ENCODE measurements at regions not wholly inside any gene's neighbourhood (a gene's known extent, or its start where the extent isn't known, plus 50 kb on each side); places are given as distances from the start of the nearest gene placed in this dataset.
A peak's percentile ranks its signal among the peaks of the same experiment; 100 is the strongest.
"Not testable (repeated sequence)": the region's sequence is repeated elsewhere in the genome, so short reads cannot be mapped to it uniquely, and the experiment has no call there.

DNA sequence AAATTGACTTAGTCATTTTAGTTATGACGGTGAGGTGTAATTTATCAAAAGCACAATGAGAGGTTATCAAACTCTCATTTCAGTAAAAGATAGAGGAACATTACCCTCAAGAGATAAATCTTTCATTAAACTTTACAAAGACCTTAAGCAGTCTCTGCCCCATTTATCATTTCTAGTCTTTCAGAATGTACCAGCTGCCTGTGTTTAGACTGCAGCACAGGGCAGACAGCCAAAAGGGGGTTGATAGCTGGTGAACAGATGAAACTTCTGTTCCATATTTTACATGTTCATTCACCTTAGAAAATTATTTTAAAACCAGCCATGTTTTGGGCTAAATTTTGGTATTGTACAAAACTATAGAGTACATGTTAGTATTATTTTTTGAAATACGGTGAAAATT is 514.6 kb upstream of the CNTN3 start:
- DNase-seq, result no peak

DNA sequence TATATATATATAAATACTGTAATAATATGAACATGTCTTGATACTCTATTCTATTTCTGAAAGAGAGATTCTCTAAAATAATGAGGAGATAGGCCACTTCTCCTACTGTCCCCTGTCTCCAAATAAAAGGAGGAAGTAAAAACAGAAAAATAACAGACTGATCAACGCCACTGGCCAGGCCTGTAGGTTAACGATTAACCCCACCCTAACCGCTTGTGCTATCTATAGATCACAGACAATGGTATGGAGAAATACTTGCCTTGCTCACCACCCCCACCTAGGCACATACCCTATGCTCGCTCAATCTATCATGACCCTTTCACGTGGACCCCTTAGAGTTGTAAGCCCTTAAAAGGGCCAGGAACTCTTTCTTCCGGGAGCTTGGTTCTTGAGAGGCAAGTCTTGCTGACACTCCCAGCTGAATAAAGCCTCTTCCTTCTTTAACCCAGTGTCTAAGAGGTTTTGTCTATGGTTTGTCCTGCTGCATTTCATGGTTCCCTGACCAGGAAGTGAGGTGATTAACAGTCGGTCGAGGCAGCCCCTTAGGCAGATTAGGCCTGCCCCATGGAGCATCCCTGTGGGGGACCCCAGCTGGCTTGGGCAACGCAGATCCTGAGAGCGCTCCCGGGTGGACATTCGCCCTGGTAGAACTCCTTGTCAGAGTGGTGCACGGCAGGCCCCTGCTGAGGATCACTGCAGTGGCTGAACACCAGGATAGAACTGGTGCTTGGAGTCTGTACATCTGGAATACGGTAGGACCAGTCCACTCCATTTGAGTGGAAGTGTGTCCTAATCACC is 521.8 kb upstream of the CNTN3 start:
- no peak for DNase-seq

GRCh38 chr3:75138345-75138744 is 523.9 kb upstream of the CNTN3 start:
- no peak for DNase-seq

DNA sequence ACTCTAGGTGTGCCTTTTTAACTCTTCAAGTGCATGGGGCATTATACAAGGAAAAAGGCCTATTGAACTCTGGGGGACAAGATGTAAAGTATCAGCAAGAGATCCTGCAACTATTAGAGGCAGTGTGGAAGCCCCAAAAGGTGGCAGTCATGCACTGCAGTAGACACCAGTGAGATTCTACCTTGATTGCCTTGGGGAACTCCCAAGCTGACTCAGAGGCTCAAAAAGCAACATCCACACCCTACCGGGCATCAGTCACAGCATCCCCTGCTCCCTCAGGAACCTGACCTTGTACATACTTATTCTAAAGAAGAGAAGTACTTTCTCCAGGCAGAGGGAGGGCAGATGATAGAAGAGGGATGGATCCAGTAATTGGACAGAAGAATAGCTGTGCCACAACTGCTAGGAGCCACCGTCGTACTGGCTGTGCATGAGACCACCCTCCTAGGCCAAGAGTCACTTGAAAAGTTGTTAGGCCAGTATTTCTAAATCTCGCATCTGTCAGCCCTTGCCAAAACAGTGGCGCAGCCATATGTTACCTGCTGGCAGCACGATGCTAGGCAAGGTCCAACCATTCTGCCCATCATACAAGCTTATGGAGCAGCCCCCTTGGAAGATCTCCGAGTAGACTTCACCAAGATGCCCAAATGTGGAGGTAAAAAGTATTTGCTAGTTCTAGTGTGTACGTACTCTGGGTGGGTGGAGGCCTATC is 523.1 kb upstream of the FRG2C start:
- DNase-seq, result no peak

- no peak for DNase-seq
These were observed 519.7 kb upstream of the FRG2C start for GRCh38 chr3:75144406-75144805.

DNA sequence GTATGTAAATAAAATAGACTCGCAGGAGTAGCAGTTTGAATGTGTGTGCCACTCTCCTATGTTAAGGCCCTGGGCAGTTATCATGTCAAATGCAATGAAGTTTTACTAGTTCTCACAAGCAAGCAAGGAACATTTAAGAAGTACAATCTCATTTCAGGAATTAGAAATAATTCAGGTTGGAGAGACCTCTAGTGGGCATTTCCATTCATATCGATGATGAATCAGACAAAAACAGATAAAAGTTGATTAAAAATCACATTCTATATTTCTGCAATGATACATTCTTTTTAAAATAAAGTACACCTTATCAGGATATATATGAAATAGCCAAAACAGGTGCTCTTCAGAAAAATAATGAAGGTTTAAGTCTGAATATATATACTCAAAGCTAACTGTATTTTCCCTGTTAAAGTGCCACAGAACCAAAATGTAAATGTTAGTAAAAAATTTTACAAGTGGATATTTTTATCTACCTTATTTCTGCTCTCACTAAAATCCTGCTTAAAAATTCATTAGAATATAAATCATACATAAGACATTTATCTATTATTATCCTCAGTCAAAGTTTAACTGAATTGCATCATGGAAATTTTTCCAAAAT is 492.4 kb upstream of the FRG2C start:
- DNase-seq, result no peak

DNA sequence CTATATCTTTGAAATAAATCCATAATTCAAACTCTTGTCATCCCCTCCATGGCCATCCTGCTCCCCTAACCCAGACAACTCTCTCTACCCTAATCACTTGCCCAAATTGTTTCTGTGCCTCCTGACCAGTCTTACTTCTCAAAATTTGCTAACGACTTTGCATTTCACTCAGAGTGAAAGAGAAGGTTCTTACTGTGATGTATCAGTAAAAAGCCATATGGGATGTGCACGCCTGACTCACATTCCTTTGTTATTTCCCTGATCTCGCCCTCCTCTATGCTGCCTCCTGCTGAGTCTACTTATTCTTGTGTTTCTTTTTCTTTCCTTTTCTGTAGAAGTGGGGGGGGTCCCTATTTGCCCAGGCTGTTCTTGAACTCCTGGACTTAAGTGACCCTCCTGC is 487.2 kb upstream of the FRG2C start:
- no peak for DNase-seq

GRCh38 chr3:75180235-75180944 is 483.7 kb upstream of the FRG2C start:
- no peak for DNase-seq

GRCh38 chr3:75180945-75181298 is 483.2 kb upstream of the FRG2C start:
- no peak for DNase-seq

DNA sequence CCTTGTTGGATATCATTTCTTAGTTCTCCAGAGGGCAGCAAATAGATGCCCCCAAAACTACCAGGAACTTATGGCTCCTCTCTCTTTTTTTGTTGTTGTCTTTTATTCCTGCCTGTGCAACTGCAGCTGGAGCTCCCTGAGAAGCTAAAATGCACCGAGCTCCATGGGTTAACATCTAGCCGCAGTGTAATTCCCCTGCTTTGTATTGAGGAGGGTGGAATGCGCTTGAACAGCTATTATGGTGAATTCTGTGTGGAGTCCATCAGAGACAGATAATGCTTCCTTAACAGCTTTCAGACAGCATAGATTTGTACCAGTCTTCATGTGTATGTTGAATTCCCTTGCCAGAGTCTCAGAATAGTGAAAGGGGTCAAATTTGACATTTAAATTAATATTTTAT is 475.2 kb upstream of the FRG2C start:
- DNase-seq, result no peak

DNA sequence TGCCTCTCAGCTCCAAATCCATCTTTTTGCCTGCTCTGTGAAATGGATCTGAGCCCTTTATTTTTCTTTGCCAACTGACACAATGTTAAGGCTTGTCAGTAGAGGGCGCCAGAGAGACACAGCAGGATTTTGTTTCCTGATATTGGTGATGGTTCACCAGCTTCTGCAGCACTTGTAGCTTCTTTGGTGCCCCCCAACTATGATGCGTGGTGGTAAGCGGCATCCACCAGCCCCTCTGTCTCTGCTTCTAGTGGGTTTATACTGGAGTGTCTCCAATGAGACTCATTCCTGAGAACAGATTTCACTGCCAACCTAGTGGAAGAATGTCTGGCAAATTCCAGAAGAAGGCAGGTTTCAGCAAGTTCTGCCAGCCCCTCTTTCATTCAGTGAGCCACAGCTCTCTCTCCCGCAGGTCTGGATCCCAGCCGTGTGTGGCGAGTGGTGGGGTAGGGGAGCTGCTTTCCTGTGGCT is 471.9 kb upstream of the FRG2C start:
- peak; percentile 19 for DNase-seq

DNA sequence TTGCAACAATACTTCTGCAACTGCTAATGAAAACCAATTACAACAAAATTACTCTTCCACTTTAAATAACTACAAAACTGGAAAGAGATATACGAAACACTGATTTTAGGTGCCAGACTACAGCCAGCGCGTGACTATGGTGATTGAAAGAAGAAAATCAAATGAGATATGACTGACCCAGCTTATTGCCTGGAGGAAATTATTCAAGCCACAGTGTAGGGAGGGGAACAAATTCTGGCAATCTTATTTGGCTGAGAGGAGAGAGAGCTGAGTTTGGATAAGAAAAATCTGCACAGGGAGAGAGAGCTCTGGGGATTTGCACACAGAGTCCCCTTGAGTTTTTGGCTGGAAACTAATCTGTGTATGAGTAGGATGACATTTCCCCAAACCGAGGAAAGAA is 470.3 kb upstream of the FRG2C start:
- DNase-seq, result no peak

GRCh38 chr3:75214332-75214731 is 449.8 kb upstream of the FRG2C start:
- not testable (repeated sequence) for DNase-seq

- DNase-seq, result no peak
These were observed 445.6 kb upstream of the FRG2C start for GRCh38 chr3:75218577-75218976.

DNA sequence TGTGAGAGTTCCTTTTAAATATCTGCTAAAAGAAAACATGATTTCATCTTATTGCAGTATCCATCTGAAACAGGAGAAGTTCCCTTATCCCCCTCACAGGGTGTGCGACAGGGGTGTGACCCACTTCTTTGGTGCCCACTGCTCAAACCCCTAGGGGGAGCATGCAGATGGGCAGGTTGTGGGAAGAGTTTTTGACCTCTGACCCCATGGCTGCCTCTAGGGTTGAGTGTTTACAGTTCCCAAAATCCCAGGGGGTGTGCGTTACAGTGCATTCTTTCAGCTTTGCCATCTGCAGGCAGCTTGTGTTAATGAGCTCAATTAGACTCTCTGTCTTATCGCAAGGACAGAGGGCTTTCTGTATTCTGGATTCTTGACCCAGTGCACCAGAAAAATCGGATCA is 443.2 kb upstream of the FRG2C start:
- DNase-seq, result no peak

DNA sequence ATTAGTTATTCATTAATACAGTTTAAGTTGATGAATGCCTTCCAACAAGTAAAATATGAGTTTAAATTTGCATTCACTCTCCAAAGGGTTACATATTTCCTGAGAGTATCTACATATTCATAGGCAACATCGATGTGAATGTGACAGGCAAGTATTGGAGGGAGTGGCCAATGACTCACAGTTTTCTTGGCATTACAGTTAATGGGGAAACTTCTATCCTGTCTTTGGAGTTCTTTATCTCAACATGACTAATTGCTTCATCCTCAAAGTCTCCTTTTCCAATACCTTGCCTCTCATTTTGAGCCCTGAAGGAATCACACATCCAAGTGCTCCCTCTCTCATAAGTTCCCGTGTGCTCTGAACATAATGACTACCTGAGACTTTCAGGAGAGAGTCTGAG is 439.7 kb upstream of the FRG2C start:
- no peak for DNase-seq

- no peak for DNase-seq
These were observed 431.9 kb upstream of the FRG2C start for GRCh38 chr3:75232216-75232615.

DNA sequence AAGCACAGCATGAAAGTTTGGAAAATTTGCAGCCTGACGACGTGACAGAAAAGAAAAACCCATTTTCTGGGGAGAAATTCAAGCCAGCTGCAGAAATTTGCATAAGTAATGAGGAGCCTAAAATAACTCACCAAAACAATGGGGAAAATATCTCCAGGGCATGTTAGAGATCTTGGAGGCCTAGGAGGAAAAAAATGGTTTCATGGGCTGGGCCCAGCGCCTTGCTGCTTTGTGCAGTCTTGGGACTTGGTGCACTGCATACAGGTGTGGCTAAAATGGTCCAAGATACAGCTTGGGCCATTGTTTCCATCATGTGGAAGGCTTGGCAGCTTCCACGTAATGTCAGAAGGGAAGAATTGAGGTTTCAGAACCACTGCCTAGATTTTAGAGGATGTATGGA is 428.5 kb upstream of the FRG2C start:
- DNase-seq, result no peak

DNA sequence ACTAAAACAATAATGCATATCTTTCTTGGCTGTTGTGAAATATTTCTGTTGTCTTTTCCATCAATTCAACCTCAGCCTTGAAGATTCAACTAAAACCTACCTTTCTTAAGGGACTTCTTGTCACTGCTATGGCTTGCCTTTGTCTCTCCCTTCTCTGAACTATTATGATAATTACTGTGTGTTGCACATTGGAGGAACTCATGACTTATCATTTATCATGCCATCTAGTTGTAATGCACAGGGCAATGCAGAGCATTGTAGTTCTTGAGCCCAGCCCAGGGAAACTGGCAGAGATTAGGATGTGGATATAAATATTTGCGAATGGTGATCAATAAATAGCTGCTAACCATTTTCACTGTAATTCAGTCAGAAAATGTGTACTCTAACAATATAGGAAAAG is 427.1 kb upstream of the FRG2C start:
- DNase-seq, result no peak

GRCh38 chr3:75237477-75237876 is 426.7 kb upstream of the FRG2C start:
- no peak for DNase-seq

- DNase-seq, result not testable (repeated sequence)
These were observed 422.7 kb upstream of the FRG2C start for GRCh38 chr3:75241226-75241962.

GRCh38 chr3:75242012-75242735 is 422.0 kb upstream of the FRG2C start:
- DNase-seq, result no peak
